ENCODE measurements at regions not wholly inside any gene's neighbourhood (a gene's known extent, or its start where the extent isn't known, plus 50 kb on each side); places are given as distances from the start of the nearest gene placed in this dataset.
A peak's percentile ranks its signal among the peaks of the same experiment; 100 is the strongest.

- peak; percentile 24 for DNase-seq
These were observed 60.6 kb upstream of the TMCC3 start for GRCh38 chr12:94710933-94711332.

DNA sequence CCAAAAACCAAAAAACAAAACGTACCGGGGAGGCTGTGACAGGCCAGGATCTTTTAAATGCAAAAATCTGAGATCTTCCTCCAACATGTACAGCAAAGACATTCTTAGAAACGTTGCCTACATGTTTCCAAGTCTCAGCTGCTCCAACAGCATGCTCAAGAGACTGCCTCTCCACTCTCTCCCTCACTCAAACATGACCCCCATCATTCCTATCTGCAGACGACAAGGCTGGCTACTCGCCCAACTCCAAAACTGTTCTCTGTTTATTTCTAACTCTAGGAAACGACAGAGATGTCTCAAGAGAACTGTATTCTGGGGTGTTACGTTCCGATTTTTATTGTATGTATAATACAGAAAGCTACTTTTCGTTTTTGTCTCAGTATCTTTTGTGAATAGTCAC, 57.5 kb upstream of the TMCC3 start:
- DNase-seq, result peak; percentile 53

DNA sequence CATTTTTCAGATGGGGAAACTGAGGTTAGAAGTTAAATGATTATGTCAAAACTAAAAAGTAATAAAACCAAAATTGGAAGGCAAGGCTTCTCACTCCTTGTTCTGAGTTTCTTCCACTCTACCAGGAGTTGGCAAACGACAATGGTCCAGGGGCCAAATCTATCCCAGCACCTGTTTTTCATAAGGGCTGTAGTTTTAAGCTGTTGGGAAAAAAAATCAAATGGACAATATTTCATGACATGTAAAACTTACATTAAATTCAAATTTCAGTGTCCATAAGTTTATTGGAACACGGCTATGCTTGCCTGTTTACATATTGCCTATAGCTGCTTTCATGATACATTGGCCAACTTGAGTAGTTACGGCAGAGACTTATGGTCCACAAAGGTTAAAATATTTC, 56.7 kb upstream of the TMCC3 start:
- no peak for DNase-seq

- no peak for DNase-seq
These were observed 55.9 kb upstream of the TMCC3 start for GRCh38 chr12:94706250-94706661.

GRCh38 chr12:94705676-94706075, 55.3 kb upstream of the TMCC3 start:
- DNase-seq, result no peak

- peak; percentile 54 for DNase-seq
These were observed 54.3 kb upstream of the TMCC3 start for GRCh38 chr12:94704452-94705306.

DNA sequence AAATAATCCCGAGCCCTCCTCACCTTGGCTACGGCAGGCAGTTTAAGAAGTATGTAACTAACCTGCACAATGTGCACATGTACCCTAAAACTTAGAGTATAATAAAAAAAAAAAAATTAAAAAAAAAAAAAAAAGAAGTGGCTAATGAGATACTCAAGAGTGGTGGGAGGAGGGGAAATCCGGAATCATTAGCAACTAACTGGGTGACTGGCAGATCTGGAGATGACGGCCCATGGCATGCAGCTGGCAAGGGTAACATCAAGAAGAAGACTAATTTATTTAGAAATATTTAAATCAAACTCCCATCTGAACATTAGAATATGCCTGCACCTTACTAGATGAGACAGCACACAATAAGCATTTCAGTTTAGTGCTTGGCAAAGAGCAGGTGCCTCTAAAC, 52.3 kb upstream of the TMCC3 start:
- DNase-seq, result no peak

DNA sequence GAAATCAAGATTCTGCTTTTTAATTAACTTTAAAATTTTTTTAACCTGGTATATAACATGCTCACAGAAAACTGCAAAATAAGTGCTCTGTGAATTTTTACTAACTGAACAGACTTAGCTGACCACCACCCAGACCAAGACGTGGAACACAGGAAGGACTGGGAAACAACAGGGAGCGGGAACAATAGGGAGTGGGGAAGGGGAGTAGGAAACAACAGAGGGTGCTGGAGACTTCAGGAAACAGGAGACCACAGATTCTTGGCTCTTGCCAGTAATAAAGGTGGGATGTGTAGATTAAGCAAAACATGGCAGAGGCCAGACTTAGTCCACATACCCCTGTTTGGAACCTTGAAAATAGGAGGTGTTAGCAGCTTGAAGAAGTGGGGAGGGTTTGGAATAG, 51.4 kb upstream of the TMCC3 start:
- no peak for DNase-seq

DNA sequence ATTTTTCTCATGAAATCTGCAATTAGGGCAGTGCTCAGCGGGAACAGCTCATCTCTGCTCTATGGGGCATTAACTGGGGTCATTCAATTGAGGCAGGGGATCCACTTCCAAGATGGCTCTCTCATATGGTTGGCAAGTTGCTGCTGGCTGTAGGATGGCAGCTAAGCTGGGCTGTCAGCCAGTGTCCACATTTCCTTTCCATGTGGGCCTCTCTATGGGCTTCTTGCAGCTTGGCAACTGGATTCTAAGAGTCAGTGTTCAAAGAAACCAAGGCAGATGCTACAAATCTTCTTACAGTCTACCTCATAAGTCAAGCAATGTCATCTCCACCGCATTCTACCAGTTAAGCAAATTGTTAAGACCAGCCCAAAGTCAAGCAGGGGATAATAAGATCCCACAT, 50.3 kb upstream of the TMCC3 start:
- no peak for DNase-seq

Data from fibroblast of skin of scalp (primary cell).